ENCODE measurements at regions not wholly inside any gene's neighbourhood (a gene's known extent, or its start where the extent isn't known, plus 50 kb on each side); places are given as distances from the start of the nearest gene placed in this dataset.

DNA sequence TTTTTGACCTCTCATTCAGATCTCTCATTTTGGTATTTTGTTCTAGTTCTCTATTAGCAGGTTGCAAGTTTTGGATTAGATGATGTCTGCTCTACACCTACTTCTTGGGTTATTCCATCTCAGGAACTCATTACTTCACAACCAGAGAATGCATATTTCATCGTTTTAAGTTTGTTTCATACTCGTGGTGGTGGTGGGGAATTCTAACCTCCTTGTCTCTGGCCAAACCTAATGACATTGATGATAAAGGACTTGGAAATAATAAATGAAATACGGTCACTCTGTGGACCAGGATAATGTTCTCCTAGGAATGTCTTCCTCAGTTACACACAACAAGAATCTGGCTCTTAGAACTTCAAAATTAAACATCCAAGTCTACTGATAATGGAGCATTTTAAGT is 115.2 kb downstream of the CDC42EP3 start:
- H2BK20ac ChIP-seq (ENCODE audit: low read length) = no peak overlapping the region
- no peak for FAIRE-seq
- H3K4ac ChIP-seq (replicated peaks; ENCODE audit: insufficient read length, low read depth, low read length) = no peak overlapping the region
- H3K14ac ChIP-seq (ENCODE audit: insufficient read length) = no peak overlapping the region
- no peak overlapping the region for H4K91ac ChIP-seq (replicated peaks; ENCODE audit: insufficient read length, low read length)
- no peaks in the 10 kb centered on the region for H3K23me2 ChIP-seq (ENCODE audit: low read depth, low read length)
- no peaks in the 10 kb centered on the region for H3K79me2 ChIP-seq (ENCODE audit: control insufficient read depth in 1 of 2, insufficient read depth in 2 of 2, low read length in 2 of 2)
- H3K23ac ChIP-seq (ENCODE audit: insufficient read length) = no peak overlapping the region
- H3K56ac ChIP-seq (replicated peaks; ENCODE audit: insufficient read length, low read depth, low read length) = no peak overlapping the region
- no peak overlapping the region for H2AK5ac ChIP-seq (ENCODE audit: low read depth, low read length)
- no peak overlapping the region for H2BK12ac ChIP-seq (ENCODE audit: low read depth, low read length)
- H2BK120ac ChIP-seq (replicated peaks; ENCODE audit: low read depth, low read length) = no peak overlapping the region
- H3K36me3 ChIP-seq (ENCODE audit: control insufficient read depth in 2 of 4, insufficient read depth in 4 of 4, low read length in 3 of 4) = no peaks in the 10 kb centered on the region
- H3K4me1 ChIP-seq (replicated peaks in 1 of 4; ENCODE audit: control insufficient read depth in 3 of 4, insufficient read depth in 4 of 4, low read length in 3 of 4) = no peaks in the 10 kb centered on the region
- 0 out of 4 replicates have a peak, but pooled peaks cover 3 to 4% of the 10 kb centered on the region in 2 experiments for H3K9me3 ChIP-seq (ENCODE audit: insufficient read depth in 2 of 2, low read depth in 1 of 2, low read length in 1 of 2)
- H4K8ac ChIP-seq (ENCODE audit: extremely low read depth, insufficient read depth, low read length) = no peak overlapping the region
- no peak overlapping the region for H2AFZ ChIP-seq (ENCODE audit: low read length)
- ChIA-PET POLR2A (ENCODE audit: partially characterized antibody) (no interaction called here), CTCF (ENCODE audit: partially characterized antibody) (no interaction called here)
- no peak overlapping the region for H3K9ac ChIP-seq (replicated peaks in 1 of 4; ENCODE audit: extremely low read depth in 1 of 4, low read depth in 3 of 4, low read length in 3 of 4)
- no peak overlapping the region for H3K4me3 ChIP-seq (ENCODE audit: extremely low read depth in 1 of 4, insufficient read depth in 2 of 4, low read depth in 3 of 4, low read length in 4 of 4)
- WGBS, 2 experiments (ENCODE audit: extremely low coverage in 1 of 2, insufficient coverage in 1 of 2, insufficient read length in 1 of 2, insufficient replicate concordance in 2 of 2, low coverage in 1 of 2, low lambda C conversion rate in 2 of 2, missing lambda C conversion rate in 1 of 2) = 86% methylated on average over 3 of the region's 3 CpGs; no CpG with 5 or more reads in 1 of the 2 experiments
- H2BK5ac ChIP-seq (ENCODE audit: low read depth, low read length) = no peak overlapping the region
- no peak overlapping the region for H3K4me2 ChIP-seq (ENCODE audit: insufficient read depth in 1 of 2, low read depth in 2 of 2, low read length in 2 of 2)
- no peak overlapping the region for H2BK15ac ChIP-seq (ENCODE audit: low read length)
- no peak overlapping the region for H3K27ac ChIP-seq (ENCODE audit: low read depth, low read length)
- no peaks in the 10 kb centered on the region for H4K20me1 ChIP-seq (replicated peaks in 1 of 2; ENCODE audit: control insufficient read depth in 1 of 2, insufficient read depth in 2 of 2, low read length in 2 of 2)
- no peak overlapping the region for H4K5ac ChIP-seq (ENCODE audit: insufficient read length, low read depth, low read length)
- no peaks in the 10 kb centered on the region for H3K79me1 ChIP-seq (ENCODE audit: low read depth, low read length)
- H3K27me3 ChIP-seq (replicated peaks in 1 of 4; ENCODE audit: control insufficient read depth in 3 of 4, extremely low read depth in 1 of 4, insufficient read depth in 3 of 4, low read length in 3 of 4) = no peaks in the 10 kb centered on the region
- DNase-seq (ENCODE audit: low read depth in 1 of 2, low spot score in 2 of 2) = no peak
- H3K18ac ChIP-seq (ENCODE audit: extremely low read depth, low read length) = no peak overlapping the region
- TF ChIP-seq SP4 (IDR thresholded peaks at IDR 0.05; ENCODE audit: low read length) = no peak
- TF ChIP-seq FOSL1 (IDR thresholded peaks at IDR 0.05; ENCODE audit: insufficient read depth, low read depth, low read length) = no peak
- no peak for TF ChIP-seq TAF7 (optimal IDR thresholded peaks at IDR 0.05; ENCODE audit: borderline replicate concordance, low read depth, low read length)
- TF ChIP-seq MAFK (IDR thresholded peaks at IDR 0.05; ENCODE audit: low read depth, low read length) = no peak
- no peak for TF ChIP-seq EZH2 (IDR thresholded peaks at IDR 0.05; ENCODE audit: low read depth, low read length, severe bottlenecking)
- no peak for TF ChIP-seq HDAC2 (IDR thresholded peaks at IDR 0.05; ENCODE audit: borderline replicate concordance in 1 of 2, low read depth in 2 of 2, low read length in 2 of 2)
- no peak for TF ChIP-seq RXRA (IDR thresholded peaks at IDR 0.05; ENCODE audit: insufficient read depth, low read depth, low read length)
- TF ChIP-seq ATF3 (IDR thresholded peaks at IDR 0.05; ENCODE audit: insufficient read depth, low read depth, low read length) = no peak
- TF ChIP-seq USF2 (IDR thresholded peaks at IDR 0.05; ENCODE audit: low read length) = no peak
- TF ChIP-seq, protein P1, sequence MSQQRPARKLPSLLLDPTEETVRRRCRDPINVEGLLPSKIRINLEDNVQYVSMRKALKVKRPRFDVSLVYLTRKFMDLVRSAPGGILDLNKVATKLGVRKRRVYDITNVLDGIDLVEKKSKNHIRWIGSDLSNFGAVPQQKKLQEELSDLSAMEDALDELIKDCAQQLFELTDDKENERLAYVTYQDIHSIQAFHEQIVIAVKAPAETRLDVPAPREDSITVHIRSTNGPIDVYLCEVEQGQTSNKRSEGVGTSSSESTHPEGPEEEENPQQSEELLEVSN (IDR thresholded peaks at IDR 0.05) = no peak
- TF ChIP-seq KDM5A (IDR thresholded peaks at IDR 0.05; ENCODE audit: low read length) = no peak
- no peak for TF ChIP-seq RBBP5 (IDR thresholded peaks at IDR 0.05; ENCODE audit: borderline replicate concordance, low read depth, low read length)

All from H1 (cell line).